Choroid plexus epithelial cell (primary cell): ENCODE measurements at regions not wholly inside any gene's neighbourhood (a gene's known extent, or its start where the extent isn't known, plus 50 kb on each side); places are given as distances from the start of the nearest gene placed in this dataset.

Experiments used
- DNase-seq: peaks from one replicate; pipeline ENCODE4 v3.0.0-alpha.2; 2010; ENCODE audit warnings: low read depth
- H3K4me3 ChIP-seq: 2 replicates; pipeline ENCODE4 v1.5.1; 2011; ENCODE audit warnings: low read depth, mild to moderate bottlenecking, control low read depth, low read length, moderate library complexity
- CTCF ChIP-seq: conservative IDR thresholded peaks from 2 replicates; pipeline ENCODE4 v1.5.1; 2011; ENCODE audit warnings: low read depth, mild to moderate bottlenecking, control low read depth, inconsistent platforms, low read length, moderate library complexity

GRCh38 chr6:141347906-141348492 is 784.7 kb upstream of the GJE1 start:
- DNase-seq, result no peak
- H3K4me3 ChIP-seq, result no peak overlapping the region
- no peak for TF ChIP-seq CTCF

- TF ChIP-seq CTCF, result no peak
- peak; percentile 4 for DNase-seq
- no peak overlapping the region for H3K4me3 ChIP-seq
Measured at GRCh38 chr6:141347086-141347485, 785.6 kb upstream of the GJE1 start.

GRCh38 chr6:141346535-141346934 is 786.2 kb upstream of the GJE1 start:
- H3K4me3 ChIP-seq, result no peak overlapping the region
- no peak for DNase-seq
- no peak for TF ChIP-seq CTCF

GRCh38 chr6:141337191-141337590 is 795.5 kb upstream of the GJE1 start:
- H3K4me3 ChIP-seq, result no peak overlapping the region
- DNase-seq, result no peak
- TF ChIP-seq CTCF, result no peak

- no peak overlapping the region for H3K4me3 ChIP-seq
- DNase-seq, result no peak
- no peak for TF ChIP-seq CTCF
Measured at GRCh38 chr6:141335477-141336273, 797.0 kb upstream of the GJE1 start.

GRCh38 chr6:141326925-141327324 is 805.8 kb upstream of the GJE1 start:
- DNase-seq, result peak; percentile 31
- peak overlapping the region; percentile 48 for H3K4me3 ChIP-seq
- TF ChIP-seq CTCF, result no peak

- peak overlapping the region; percentile 48 for H3K4me3 ChIP-seq
- TF ChIP-seq CTCF, result no peak
- peak; percentile 98 for DNase-seq
Measured at GRCh38 chr6:141326426-141326825, 806.3 kb upstream of the GJE1 start.
